ENCODE measurements at regions not wholly inside any gene's neighbourhood (a gene's known extent, or its start where the extent isn't known, plus 50 kb on each side); places are given as distances from the start of the nearest gene placed in this dataset.

- TF ChIP-seq, protein P1, sequence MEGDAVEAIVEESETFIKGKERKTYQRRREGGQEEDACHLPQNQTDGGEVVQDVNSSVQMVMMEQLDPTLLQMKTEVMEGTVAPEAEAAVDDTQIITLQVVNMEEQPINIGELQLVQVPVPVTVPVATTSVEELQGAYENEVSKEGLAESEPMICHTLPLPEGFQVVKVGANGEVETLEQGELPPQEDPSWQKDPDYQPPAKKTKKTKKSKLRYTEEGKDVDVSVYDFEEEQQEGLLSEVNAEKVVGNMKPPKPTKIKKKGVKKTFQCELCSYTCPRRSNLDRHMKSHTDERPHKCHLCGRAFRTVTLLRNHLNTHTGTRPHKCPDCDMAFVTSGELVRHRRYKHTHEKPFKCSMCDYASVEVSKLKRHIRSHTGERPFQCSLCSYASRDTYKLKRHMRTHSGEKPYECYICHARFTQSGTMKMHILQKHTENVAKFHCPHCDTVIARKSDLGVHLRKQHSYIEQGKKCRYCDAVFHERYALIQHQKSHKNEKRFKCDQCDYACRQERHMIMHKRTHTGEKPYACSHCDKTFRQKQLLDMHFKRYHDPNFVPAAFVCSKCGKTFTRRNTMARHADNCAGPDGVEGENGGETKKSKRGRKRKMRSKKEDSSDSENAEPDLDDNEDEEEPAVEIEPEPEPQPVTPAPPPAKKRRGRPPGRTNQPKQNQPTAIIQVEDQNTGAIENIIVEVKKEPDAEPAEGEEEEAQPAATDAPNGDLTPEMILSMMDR (IDR thresholded peaks at IDR 0.05; ENCODE audit: poor library complexity), result no peak
- TF ChIP-seq EZH2phosphoT487 (IDR thresholded peaks at IDR 0.05; ENCODE audit: low read depth, severe bottlenecking, unreplicated experiment) (no peak), EZH2 (IDR thresholded peaks at IDR 0.05; ENCODE audit: borderline replicate concordance) (no peak)
These were observed 154.1 kb upstream of the HS6ST1 start for GRCh38 chr2:128472789-128473174.
